IMR-90 (cell line): ENCODE measurements at regions not wholly inside any gene's neighbourhood (a gene's known extent, or its start where the extent isn't known, plus 50 kb on each side); places are given as distances from the start of the nearest gene placed in this dataset.

Experiments used
- ATAC-seq: fragments of 200-7000 bp; cut with Tn5 transposase; 2 replicates; pipeline ENCODE4 v1.9.1; 2020; ENCODE audit warnings: low read depth, mild to moderate bottlenecking, moderate library complexity
- BruUV-seq: library from RNA; stranded (reverse); fragments of 400-500 nt; replicated peaks from 2 replicates; lab custom pipeline; 2021; lab: Mats Ljungman, UMichigan
- CTCF ChIA-PET: fragments of 300-600 bp; formaldehyde crosslinking; extraction: SDS; loops from one replicate; lab custom pipeline; 2021; ENCODE audit warnings: antibody characterized with exemption; lab: Yijun Ruan, JAX
- POLR2A ChIA-PET: fragments of 300-600 bp; sonication (Branson Sonifier 250); formaldehyde crosslinking; loops from one replicate; lab custom pipeline; 2022; ENCODE audit warnings: antibody characterized with exemption; ENCODE audit not compliant: unreplicated experiment; lab: Charles Lee
- DNase-seq: peaks from one replicate; pipeline ENCODE4 v3.0.0; 2013
- H2AFZ ChIP-seq: replicated peaks from 2 replicates; pipeline ENCODE3; 2013; ENCODE audit warnings: low read length, mild to moderate bottlenecking; ENCODE audit not compliant: poor library complexity
- H2AK5ac ChIP-seq: 2 replicates; pipeline ENCODE4 v1.6.1; 2013; ENCODE audit warnings: low read depth, low read length, inconsistent platforms
- H2AK9ac ChIP-seq: replicated peaks from 2 replicates; pipeline ENCODE3; 2013; ENCODE audit warnings: mild to moderate bottlenecking, low read depth, low read length, moderate library complexity; ENCODE audit not compliant: poor library complexity
- H2BK120ac ChIP-seq: 2 replicates; pipeline ENCODE4 v1.6.1; 2013; ENCODE audit warnings: low read depth, low read length, inconsistent platforms
- H2BK15ac ChIP-seq: 3 replicates; pipeline ENCODE4 v1.6.1; 2013; ENCODE audit warnings: low read depth, low read length, inconsistent platforms
- H2BK20ac ChIP-seq: 2 replicates; pipeline ENCODE4 v1.6.1; 2013; ENCODE audit warnings: low read depth, mild to moderate bottlenecking, inconsistent platforms, low read length, moderate library complexity
- H2BK5ac ChIP-seq: 2 replicates; pipeline ENCODE4 v1.6.1; 2013; ENCODE audit warnings: mild to moderate bottlenecking, low read depth, low read length, inconsistent platforms; ENCODE audit not compliant: poor library complexity, severe bottlenecking
- H3K14ac ChIP-seq: replicated peaks from 2 replicates; pipeline ENCODE4 v1.6.1; 2013; ENCODE audit warnings: low read depth, low read length, inconsistent platforms
- H3K18ac ChIP-seq: 2 replicates; pipeline ENCODE4 v1.6.1; 2013; ENCODE audit warnings: low read depth, low read length, control low read depth
- H3K23ac ChIP-seq: 2 replicates; pipeline ENCODE4 v1.6.1; 2013; ENCODE audit warnings: low read depth, low read length, inconsistent platforms
- H3K27ac ChIP-seq: 2 replicates; pipeline ENCODE4 v1.5.1; 2013; ENCODE audit warnings: mild to moderate bottlenecking, control low read depth, low read length; ENCODE audit not compliant: insufficient read depth
- H3K27me3 ChIP-seq: 2 replicates; pipeline ENCODE4 v1.6.1; 2013; ENCODE audit warnings: low read length; ENCODE audit not compliant: control insufficient read depth, insufficient read depth
- H3K36me3 ChIP-seq: 2 replicates; pipeline ENCODE4 v1.6.1; 2013; ENCODE audit warnings: low read length, mixed read lengths; ENCODE audit not compliant: control insufficient read depth, insufficient read depth
- H3K4ac ChIP-seq: 2 replicates; pipeline ENCODE4 v1.6.1; 2013; ENCODE audit warnings: low read depth, low read length, inconsistent platforms
- H3K4me1 ChIP-seq: 2 replicates; pipeline ENCODE4 v1.6.1; 2013; ENCODE audit warnings: low read length, mixed read lengths; ENCODE audit not compliant: control insufficient read depth, insufficient read depth
- H3K4me2 ChIP-seq: 2 replicates; pipeline ENCODE4 v1.6.1; 2013; ENCODE audit warnings: low read depth, mild to moderate bottlenecking, control low read depth, low read length, moderate library complexity
- H3K4me3 ChIP-seq: 2 replicates; pipeline ENCODE4 v1.5.1; 2013; ENCODE audit warnings: low read depth, mild to moderate bottlenecking, control low read depth, low read length, moderate library complexity; ENCODE audit not compliant: insufficient read depth
- H3K56ac ChIP-seq: 2 replicates; pipeline ENCODE4 v1.6.1; 2013; ENCODE audit warnings: low read length, inconsistent platforms; ENCODE audit not compliant: insufficient read depth; ENCODE audit errors: extremely low read depth
- H3K79me1 ChIP-seq, 2 experiments: 2 replicates each; pipeline ENCODE4 v1.6.1; 2013; ENCODE audit warnings: low read length in 2 of 2, inconsistent platforms in 1 of 2, low read depth in 1 of 2
- H3K9ac ChIP-seq: 2 replicates; pipeline ENCODE4 v1.6.1; 2013; ENCODE audit warnings: low read depth, low read length, control low read depth
- H3K9me1 ChIP-seq: 2 replicates; pipeline ENCODE4 v1.6.1; 2013; ENCODE audit warnings: low read length, inconsistent platforms; ENCODE audit not compliant: insufficient read depth
- H3K9me3 ChIP-seq: 2 replicates; pipeline ENCODE4 v1.6.1; 2013; ENCODE audit warnings: low read length; ENCODE audit not compliant: control insufficient read depth, insufficient read depth
- H4K20me1 ChIP-seq: 2 replicates; pipeline ENCODE4 v1.6.1; 2013; ENCODE audit warnings: low read length, inconsistent platforms; ENCODE audit not compliant: insufficient read depth
- H4K5ac ChIP-seq: 2 replicates; pipeline ENCODE4 v1.6.1; 2013; ENCODE audit warnings: mild to moderate bottlenecking, low read depth, low read length, control low read depth
- H4K8ac ChIP-seq, 2 experiments: 2 replicates each; pipeline ENCODE4 v1.6.1; 2013; ENCODE audit warnings: low read depth in 2 of 2, low read length in 2 of 2, control low read depth in 1 of 2, inconsistent platforms in 1 of 2
- H4K91ac ChIP-seq: 2 replicates; pipeline ENCODE4 v1.6.1; 2013; ENCODE audit warnings: low read depth, low read length, inconsistent platforms; ENCODE audit not compliant: insufficient read depth
- BHLHE40 ChIP-seq: fragments of 150-350 bp; IDR thresholded peaks from 2 replicates; pipeline ENCODE4 v1.6.1; 2016; ENCODE audit warnings: mild to moderate bottlenecking, low read depth, low read length
- CHD1 ChIP-seq: IDR thresholded peaks from 2 replicates; pipeline ENCODE4 v1.6.1; 2012; ENCODE audit warnings: low read depth, low read length, improper control_type of control experiment
- MAFK ChIP-seq: IDR thresholded peaks from 2 replicates; pipeline ENCODE4 v1.6.1; 2012; ENCODE audit warnings: low read depth, low read length, improper control_type of control experiment
- MXI1 ChIP-seq: IDR thresholded peaks from 2 replicates; pipeline ENCODE4 v1.6.1; 2012; ENCODE audit warnings: low read depth, mild to moderate bottlenecking, low read length, moderate library complexity, borderline replicate concordance
- NFE2L2 ChIP-seq: fragments of 150-350 bp; IDR thresholded peaks from 2 replicates; pipeline ENCODE4 v1.6.1; 2016; ENCODE audit warnings: low read depth, mild to moderate bottlenecking, low read length
- RCOR1 ChIP-seq: IDR thresholded peaks from 2 replicates; pipeline ENCODE4 v1.6.1; 2012; ENCODE audit warnings: mild to moderate bottlenecking, low read length, improper control_type of control experiment; ENCODE audit not compliant: insufficient replicate concordance
- RFX5 ChIP-seq: IDR thresholded peaks from 2 replicates; pipeline ENCODE4 v1.8.0; 2012; ENCODE audit warnings: low read depth, mild to moderate bottlenecking, low read length, moderate library complexity
- SMC3 ChIP-seq: fragments of 150-350 bp; IDR thresholded peaks from 2 replicates; pipeline ENCODE4 v1.6.1; 2016; ENCODE audit warnings: low read depth, mild to moderate bottlenecking, antibody characterized with exemption, low read length, moderate library complexity
- USF2 ChIP-seq: fragments of 150-350 bp; IDR thresholded peaks from 2 replicates; pipeline ENCODE4 v1.6.1; 2017; ENCODE audit warnings: mild to moderate bottlenecking, antibody characterized with exemption, low read length, low read depth
- WGBS, 2 experiments: methylation state at CpG; one replicate each; pipeline versions ENCODE4 v1.1.5 to v1.1.7; 2013; ENCODE audit warnings: missing lambda C conversion rate in 2 of 2; ENCODE audit not compliant: insufficient read length in 1 of 2; ENCODE audit errors: extremely low coverage in 2 of 2; 5-methylcytosine and 5-hydroxymethylcytosine counted together
- dilution Hi-C: fragments of 300-500 bp; cut with HindIII; formaldehyde crosslinking; loops from one replicate; pipeline ENCODE4 v1.14.3; 2018; ENCODE audit warnings: low sequenced_read_pairs; ENCODE audit not compliant: unreplicated experiment
- in situ Hi-C: fragments of 300-500 bp; cut with MboI; formaldehyde crosslinking; loops from 3 replicates; pipeline ENCODE4 v1.14.3; 2019; ENCODE audit warnings: low sequenced_read_pairs, inconsistent platforms, mixed read lengths
- intact Hi-C: fragments of 100-400 bp; cut with micrococcal nuclease; formaldehyde crosslinking; loops from 2 replicates; pipeline ENCODE4 v1.10.0; 2022
- TF ChIP-seq, protein P1 (sequence below): conservative IDR thresholded peaks from 2 replicates; pipeline ENCODE4 v1.5.1; 2012; ENCODE audit warnings: mild to moderate bottlenecking, low read depth, low read length, improper control_type of control experiment
- TF ChIP-seq, protein P2 (sequence below): fragments of 150-350 bp; IDR thresholded peaks from 2 replicates; pipeline ENCODE4 v1.6.1; 2016; ENCODE audit warnings: low read depth, mild to moderate bottlenecking, low read length, moderate library complexity, borderline replicate concordance

- intact Hi-C loops = no loop called here
- H3K9ac ChIP-seq = no peak overlapping the region
- no peak for DNase-seq
These were observed 828.1 kb upstream of the ZNF608 start for GRCh38 chr5:125574491-125575044.

More at GRCh38 chr5:125574491-125575044, 828.1 kb upstream of the ZNF608 start:
- no peaks in the 10 kb centered on the region for H4K20me1 ChIP-seq
- H3K4me3 ChIP-seq = no peak overlapping the region
- H3K9me1 ChIP-seq = no peaks in the 10 kb centered on the region
- H3K36me3 ChIP-seq = no peaks in the 10 kb centered on the region
- BruUV-seq = no TSS peak
- H2AFZ ChIP-seq = no peak overlapping the region
- H2BK5ac ChIP-seq = no peak overlapping the region
- no peak overlapping the region for H3K18ac ChIP-seq
- dilution Hi-C loops = no loop called here
- no peaks in the 10 kb centered on the region for H3K9me3 ChIP-seq
- no peak overlapping the region for H3K23ac ChIP-seq
- H4K91ac ChIP-seq = no peak overlapping the region
- H3K27me3 ChIP-seq = peaks cover 1% of the 10 kb centered on the region; the same call in 1 of the 2 replicates
- no peak overlapping the region for H3K27ac ChIP-seq
- ChIA-PET POLR2A (interaction anchor here (0.6 kb wide), 1 partner anchor 628 kb away, joined by 3 read pairs; no protein-coding TSS in a partner anchor), CTCF (no interaction called here)
- no peak overlapping the region for H2BK120ac ChIP-seq
- TF ChIP-seq NFE2L2 = no peak
- no peak for TF ChIP-seq RCOR1
- TF ChIP-seq BHLHE40 = no peak
- no peak for TF ChIP-seq USF2
- TF ChIP-seq, protein P1, sequence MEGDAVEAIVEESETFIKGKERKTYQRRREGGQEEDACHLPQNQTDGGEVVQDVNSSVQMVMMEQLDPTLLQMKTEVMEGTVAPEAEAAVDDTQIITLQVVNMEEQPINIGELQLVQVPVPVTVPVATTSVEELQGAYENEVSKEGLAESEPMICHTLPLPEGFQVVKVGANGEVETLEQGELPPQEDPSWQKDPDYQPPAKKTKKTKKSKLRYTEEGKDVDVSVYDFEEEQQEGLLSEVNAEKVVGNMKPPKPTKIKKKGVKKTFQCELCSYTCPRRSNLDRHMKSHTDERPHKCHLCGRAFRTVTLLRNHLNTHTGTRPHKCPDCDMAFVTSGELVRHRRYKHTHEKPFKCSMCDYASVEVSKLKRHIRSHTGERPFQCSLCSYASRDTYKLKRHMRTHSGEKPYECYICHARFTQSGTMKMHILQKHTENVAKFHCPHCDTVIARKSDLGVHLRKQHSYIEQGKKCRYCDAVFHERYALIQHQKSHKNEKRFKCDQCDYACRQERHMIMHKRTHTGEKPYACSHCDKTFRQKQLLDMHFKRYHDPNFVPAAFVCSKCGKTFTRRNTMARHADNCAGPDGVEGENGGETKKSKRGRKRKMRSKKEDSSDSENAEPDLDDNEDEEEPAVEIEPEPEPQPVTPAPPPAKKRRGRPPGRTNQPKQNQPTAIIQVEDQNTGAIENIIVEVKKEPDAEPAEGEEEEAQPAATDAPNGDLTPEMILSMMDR = no peak
- TF ChIP-seq RFX5 = no peak
- no peak for TF ChIP-seq SMC3
- no peak for TF ChIP-seq MAFK
- TF ChIP-seq, protein P2, sequence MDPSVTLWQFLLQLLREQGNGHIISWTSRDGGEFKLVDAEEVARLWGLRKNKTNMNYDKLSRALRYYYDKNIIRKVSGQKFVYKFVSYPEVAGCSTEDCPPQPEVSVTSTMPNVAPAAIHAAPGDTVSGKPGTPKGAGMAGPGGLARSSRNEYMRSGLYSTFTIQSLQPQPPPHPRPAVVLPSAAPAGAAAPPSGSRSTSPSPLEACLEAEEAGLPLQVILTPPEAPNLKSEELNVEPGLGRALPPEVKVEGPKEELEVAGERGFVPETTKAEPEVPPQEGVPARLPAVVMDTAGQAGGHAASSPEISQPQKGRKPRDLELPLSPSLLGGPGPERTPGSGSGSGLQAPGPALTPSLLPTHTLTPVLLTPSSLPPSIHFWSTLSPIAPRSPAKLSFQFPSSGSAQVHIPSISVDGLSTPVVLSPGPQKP = no peak
- TF ChIP-seq MXI1 = no peak
- no peak for TF ChIP-seq CHD1
- H3K14ac ChIP-seq = no peak overlapping the region
- H2BK20ac ChIP-seq = no peak overlapping the region
- H3K56ac ChIP-seq = no peak overlapping the region
- no CpG with 5 or more reads among the region's 9 CpGs for WGBS, 2 experiments
- H3K4me1 ChIP-seq = peaks cover 2% of the 10 kb centered on the region; the same call in 1 of the 2 replicates
- no peak overlapping the region for H4K8ac ChIP-seq
- in situ Hi-C loops = no loop called here
- no peak overlapping the region for H4K5ac ChIP-seq
- H3K79me1 ChIP-seq = no peaks in the 10 kb centered on the region
- H3K4me2 ChIP-seq = no peak overlapping the region
- H3K4ac ChIP-seq = no peak overlapping the region
- ATAC-seq = no peak
- H2AK9ac ChIP-seq = no peak overlapping the region
- H2BK15ac ChIP-seq = no peak overlapping the region
- no peak overlapping the region for H2AK5ac ChIP-seq
